ENCODE measurements at regions not wholly inside any gene's neighbourhood (a gene's known extent, or its start where the extent isn't known, plus 50 kb on each side); places are given as distances from the start of the nearest gene placed in this dataset.

DNA sequence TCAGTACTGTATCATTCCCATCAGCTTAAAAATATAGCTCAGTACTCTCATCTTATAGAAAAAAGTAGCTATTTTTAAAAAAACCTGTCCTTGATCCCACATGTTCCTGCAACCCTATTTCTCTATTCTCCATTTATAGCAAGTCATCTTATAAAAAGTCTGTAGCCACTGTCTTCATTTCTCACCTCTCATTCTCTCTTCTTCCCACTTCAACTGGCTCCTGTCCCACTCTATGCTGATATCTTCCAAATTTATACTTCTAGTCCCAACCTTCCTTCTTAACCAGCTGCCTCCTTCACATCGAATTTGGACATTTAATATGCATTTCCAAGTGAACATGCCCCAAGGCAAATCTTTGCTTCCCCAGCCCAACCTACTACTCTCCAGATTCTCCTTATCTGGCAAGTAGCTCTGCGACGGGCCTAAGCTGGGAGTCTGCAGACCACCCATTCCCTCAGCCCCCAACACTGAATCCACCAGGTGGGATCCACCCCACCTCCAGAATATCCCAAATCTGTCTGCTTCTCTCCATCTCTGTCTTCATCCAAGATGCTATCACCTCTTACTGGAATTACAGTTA lies 52.0 kb upstream of the TANC2 start:
- DNase-seq: no peak

DNA sequence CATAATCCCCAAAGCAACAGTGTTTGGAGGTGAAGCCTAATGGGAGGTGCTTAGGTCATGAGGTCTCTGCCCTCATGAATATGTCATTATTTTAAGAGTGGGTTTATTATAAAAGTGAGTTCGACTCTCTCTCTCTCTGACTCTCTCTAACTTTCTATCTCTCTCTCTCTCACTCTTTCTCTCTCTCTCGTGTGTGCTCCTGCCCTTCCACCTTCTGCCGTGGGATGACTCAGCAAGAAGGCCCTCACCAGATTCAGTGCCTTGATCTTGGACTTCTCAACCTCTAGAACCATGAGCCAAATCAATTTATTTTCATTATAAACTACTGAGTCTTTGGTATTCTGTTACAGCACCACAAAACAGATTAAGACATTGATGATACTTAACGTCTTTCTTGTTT lies 53.7 kb upstream of the TANC2 start:
- no peak for DNase-seq

DNA sequence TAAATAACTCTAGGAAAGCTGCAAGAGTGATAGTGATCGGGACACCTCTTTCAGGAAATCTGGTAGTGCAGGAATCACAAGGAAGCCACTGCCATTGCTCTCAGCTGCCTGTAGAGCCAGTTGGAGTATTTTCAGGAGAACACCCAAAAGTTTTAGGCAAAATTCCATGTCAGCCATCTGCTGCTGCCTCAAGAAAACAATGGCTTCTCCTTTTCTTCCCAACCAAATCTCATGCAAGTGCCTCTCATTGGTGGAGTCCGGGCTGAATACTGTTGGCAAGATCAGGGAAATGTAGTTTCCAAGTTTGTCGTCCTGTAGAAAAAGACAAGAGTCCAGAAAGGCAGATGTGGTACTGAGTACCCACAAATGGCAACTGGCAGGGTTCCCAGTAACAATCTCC lies 54.9 kb upstream of the TANC2 start:
- DNase-seq: no peak

DNA sequence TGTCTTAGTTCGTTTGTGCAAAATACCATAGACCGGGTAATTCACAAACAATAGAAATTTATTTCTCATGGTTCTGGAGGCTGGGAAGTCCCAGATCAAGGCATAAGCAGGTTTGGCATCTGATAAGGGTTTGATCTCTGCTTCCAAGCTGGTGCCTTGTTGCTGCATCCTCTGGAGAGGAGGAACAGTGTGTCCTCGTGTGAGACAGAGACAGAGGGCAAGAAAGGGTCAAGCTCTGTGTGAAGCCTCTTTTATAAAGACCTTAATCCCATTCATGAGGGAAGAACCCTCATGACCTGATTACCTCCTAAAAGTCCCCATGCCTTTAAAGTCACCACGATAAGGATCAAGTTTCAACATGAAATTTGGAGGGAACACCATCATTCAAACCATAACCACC lies 55.8 kb upstream of the TANC2 start:
- no peak for DNase-seq

DNA sequence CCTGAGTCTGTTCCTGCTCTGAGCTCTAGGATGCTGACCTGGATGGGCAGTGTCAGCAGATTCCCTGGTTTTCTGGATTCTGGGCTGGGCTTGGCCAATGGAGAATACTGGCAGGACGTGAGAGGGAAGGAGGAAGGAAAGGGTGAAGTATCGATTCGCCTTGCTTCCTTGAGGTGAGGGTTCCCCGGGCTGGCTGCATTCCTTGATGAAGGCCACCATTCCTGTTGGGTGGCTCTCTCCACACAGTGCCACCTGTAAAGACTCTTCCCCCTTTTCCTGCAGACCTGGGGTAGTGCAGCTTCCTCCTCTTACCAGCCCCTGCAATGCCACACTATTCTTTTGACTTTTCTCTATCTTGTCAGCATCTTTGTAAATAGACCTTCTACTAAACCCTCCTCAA lies 58.1 kb upstream of the TANC2 start:
- no peak for DNase-seq

DNA sequence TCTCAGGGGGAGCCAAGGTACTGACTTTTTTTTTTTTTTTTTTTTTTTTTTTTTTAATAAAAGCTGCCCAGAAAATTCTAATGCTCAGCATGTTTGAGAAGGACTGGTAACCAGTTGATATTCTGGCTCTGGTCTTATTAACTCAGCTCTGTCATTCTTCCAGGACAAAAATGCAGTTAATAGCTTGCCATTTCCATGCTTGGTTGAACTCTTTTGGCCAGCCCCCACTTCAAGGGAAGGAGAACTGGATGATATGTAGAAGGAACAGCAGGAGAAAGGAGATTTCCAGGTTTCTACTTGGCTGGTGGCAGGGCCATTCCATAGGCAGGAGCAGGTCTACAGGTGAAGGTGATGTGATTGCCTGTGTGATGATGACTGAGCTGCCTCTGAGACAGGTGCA lies 59.2 kb upstream of the TANC2 start:
- DNase-seq: no peak

DNA sequence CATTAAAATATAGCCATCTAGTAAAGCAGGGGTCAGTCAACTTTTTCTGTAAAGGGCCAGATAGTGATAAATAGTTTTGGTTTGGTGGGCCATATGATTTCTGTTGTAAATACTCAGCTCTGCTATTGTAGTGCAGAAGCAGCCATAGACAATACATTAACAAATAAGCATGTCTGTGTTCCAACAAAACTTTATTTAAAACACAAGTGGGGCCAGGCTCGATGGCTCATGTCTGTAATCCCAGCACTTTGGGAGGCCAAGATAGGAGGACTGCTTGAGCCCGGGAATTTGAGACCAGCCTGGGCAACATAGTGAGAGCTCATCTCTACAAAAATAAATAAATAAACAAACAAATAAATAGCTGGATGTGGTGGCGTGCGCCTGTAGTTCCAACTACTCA lies 60.8 kb upstream of the TANC2 start:
- DNase-seq: no peak

DNA sequence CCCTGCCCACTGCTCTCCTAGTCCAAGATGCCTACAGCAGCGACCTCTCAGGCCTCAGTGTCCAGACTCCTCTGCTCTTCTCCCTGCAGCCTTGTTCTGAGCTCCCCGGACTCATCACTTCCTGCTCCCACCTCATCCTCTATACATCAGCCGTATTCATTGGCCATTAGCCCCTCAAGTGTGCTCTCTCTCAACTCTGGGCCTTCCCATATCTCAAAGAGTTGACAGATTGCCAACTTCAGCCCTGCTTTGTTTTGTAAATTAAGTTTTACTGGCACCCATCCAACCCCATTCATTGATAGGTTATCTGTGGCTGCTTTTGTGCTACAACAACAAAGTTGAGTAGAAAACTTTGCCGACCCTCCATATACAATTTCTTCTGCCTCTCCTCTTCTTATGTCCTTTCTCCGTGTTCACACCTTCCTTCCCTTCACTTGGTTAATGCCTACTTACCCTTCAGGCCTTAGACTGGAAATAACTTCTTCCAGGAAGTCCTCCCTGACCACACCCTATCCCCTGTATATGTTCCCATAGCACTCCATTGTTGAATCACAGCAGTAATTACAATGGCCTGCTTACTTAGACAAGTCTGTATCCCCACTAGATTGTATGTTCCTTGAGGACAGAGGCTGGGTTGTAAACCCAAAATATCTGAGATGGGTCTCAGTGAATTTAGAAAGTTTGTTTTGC lies 63.4 kb upstream of the TANC2 start:
- DNase-seq: no peak

DNA sequence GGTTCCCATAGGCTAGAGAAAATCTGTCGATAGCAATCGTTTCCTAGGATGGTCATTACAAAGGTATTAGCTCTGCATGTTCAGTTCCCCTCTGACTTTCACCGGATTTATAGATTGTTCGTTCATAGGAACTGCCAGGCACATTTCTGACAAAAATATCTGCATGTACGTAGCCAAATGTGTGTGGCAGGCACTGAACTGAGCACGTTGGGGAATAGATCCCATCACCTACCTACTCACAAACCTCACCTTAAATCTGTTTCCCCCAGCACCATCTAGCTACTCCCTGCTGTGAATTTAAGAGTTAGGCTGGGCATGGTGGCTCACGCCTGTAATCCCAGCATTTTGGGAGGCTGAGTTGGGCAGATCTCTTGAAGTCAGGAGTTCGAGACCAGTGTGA lies 64.5 kb upstream of the TANC2 start:
- no peak for DNase-seq

DNA sequence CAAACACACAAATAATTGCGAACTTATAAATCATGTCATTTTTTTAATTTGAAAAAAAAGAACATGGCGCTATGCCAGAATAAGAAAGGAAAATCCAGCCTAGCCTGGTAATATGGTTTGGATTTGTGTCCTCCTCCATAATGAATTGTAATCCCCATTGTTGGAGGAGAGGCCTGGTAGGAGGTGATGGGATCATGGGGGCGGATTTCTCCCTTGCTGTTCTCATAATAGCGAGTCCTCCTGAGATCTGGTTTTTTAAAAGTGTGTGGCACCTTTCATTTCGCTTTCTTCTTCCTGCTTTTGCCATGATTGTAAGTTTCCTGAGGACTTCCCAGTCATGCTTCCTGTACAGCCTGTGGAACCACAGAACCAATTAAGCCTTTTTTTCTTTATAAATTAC lies 65.9 kb upstream of the TANC2 start:
- no peak for DNase-seq

DNA sequence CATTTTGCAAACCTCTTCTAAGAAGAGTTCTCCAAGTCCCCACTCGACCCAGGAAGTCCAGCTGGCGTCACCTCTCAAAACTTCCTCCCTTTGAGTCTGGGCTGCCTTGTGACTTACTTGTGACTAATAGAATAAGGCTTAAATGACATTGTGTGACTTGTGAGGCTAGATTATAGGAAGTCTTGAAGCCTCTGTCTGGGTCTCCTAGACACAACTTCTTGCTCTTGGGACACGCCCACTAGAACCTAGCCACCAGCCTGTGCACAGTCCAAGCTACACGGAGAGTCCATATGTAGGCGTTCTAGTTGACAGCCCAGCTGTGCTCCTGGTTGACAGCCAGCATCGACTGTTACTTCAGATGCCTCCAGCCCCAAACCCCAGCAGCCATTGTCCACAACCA lies 66.7 kb upstream of the TANC2 start:
- DNase-seq: peak; percentile 82

DNA sequence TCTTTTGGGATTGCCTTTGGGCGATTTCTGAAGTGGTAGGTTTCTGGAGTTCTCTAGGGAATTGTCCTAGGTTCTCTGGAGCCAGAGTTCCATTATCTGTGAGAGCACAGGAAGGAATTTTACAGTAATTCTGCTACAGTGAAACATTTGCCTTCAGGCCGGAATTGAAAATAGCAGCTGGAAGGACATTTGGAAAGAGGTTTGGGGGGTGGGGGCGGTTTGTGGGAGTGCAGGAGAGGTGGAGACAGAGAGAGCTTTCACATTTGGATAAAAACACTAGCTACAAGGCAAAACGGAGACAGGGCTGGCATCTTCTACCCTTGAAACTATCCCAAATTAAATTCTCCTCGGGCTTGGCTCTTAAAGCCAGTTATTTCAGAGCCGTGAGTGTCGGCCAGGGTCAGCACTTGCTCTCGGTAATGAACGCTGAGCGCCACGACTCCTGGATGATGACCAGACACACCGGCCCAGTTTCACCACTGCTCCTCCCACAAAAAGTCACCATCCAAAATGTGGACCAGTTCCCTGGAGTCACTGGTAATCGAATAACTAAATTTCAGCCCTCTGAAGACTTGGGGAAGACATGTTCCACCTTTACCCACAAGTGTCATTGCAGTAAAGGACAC lies 67.7 kb upstream of the TANC2 start:
- no peak for DNase-seq

DNA sequence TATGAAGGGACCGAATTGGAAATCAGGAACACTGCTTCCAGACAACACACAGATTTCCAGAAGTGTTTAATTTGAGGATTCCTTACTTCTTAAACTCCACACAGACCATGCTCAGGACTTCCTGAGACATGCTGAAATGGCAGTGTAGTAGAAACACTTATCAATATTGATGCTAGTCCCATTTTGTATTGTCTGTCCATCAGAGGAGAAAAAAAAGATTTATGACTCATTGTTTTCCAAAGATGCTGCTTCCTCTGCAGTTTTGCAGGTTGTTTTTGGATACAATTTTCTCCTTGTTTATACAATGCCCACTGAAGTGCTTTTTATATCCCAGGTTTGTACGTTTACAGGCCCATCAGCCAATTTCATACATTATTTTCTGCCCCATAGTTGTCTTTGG lies 68.3 kb upstream of the TANC2 start:
- DNase-seq: no peak

DNA sequence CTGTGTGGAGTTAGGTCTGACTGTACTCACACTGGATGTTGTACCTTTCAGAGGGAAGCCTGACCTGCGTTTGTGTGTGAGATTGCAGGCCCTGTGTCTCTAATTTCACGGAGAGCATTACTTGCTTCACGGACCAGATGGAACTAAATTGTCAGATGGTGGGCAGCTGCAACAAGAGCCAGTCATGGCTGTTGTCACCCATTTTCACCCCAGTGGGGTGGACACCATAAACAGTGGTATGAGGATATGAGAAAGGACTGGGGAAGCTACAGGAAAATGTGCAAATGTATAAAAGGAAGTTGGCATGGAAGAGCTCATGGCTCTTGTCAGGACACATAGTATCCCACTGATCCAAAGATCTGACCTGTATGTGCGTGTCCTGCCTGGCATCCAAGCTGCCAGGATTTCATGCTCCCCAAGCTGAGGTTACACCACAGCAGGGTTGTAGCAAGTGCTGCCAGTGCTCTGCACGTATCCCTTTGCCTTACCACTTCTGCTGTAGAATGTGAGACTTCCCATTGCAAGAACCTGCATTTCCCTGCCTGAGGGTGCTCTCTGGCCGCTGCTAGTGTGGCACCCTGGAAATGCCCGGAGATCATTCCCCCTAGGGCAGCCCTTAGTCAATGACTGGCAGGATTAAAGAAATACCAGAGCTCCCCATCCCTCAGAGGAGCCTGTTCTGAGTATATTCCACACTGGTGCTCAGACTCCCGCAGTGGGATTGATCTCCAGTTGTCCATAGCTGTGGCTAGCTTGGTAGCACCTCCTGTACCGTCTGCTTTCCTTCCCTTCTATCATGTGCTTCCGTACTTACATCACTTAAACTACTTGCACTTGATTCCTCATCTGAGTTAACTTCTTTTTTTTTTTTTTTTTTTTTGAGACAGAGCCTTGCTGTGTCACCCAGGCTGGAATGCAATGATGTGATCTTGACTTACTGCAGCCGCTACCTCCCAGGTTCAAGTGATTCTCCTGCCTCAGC lies 70.4 kb upstream of the TANC2 start:
- DNase-seq: peak; percentile 60

DNA sequence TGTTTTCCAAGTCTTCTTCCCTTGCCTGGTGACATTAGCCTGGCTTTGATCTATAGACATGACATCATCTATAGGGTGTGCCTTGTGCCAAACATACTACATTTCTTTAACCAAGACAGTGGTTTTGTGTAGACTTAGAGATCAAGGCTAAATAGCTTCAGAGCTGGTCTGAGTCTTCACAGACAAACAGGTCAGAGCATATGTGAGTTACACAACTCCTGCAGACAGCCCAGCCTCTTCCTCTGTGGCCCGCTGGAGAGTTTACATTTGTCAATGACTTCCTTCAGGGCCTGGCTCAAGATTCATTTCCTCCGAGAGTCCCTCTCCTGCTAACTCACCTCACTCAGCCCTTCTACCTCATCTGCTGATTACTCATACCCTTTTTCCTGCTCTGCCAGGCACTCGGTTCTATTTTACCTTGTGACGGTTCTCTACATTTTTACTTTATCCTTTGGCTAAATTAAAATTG lies 73.1 kb upstream of the TANC2 start:
- DNase-seq: peak; percentile 72

DNA sequence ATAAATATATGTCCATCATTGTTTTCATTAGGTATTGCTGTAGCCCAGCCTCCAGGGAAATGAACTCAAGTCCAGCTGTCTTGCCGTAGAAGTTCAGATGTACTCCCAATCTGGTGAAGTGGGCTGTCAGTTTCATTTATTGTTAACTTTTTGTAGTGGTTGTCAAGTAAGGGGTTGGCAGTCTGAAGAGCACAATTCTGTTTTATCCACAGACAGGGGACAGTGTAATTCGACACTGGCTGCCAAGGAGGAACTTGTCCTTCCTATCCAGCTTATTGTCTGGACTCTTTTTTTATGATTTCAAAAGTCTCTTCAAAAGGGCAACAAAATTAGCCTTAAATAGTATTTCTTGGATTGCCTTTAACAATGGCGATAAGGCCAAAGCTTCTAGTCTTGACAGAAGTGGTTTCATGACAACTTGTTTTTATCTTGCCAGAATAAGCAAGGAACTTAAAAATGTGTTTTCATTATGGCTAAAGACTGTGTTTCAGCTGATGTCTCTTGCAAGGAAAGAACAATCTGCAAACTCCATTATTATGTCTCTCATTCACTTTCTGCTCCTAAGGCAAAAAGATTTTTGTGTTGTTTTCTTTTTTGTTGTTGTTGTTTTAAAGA lies 73.9 kb upstream of the TANC2 start:
- DNase-seq: no peak

DNA sequence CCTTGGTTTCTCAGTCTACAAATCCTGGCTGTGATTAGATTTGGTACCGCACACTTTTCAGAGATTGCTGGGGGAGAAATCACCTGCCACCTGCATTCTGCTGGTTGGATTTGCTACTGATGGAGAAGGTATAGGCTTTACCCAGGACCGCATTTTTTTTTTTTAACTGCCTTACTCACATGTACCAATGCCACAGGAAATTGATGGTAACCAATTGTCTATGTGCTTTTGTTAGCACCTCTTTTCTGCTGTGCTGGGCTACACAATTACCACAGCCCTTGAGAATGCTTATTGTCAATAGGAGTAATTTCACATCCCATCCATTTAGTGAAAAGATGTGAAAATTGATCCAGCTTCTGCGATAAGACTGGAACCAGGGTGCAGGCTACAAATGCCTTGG lies 74.4 kb upstream of the TANC2 start:
- no peak for DNase-seq

DNA sequence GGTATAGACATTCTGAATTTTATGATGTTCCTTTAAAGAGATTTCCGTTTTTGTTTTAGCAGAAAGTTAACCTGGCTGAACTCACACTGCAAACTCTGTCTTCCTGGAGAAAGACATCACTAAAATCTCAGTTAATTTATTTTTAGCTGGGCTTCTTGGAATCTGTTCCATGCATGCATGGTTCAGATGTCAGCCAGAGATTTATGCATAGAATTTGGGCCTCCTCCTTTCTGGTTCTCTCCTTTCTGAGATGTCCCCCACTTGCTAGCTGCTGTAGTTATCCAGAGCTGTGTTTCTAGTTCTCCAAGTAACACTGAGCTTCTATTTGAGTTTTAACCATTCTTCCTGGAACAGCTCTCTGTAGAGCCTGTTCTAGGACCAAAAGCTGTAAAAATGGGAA lies 77.3 kb upstream of the TANC2 start:
- DNase-seq: no peak

DNA sequence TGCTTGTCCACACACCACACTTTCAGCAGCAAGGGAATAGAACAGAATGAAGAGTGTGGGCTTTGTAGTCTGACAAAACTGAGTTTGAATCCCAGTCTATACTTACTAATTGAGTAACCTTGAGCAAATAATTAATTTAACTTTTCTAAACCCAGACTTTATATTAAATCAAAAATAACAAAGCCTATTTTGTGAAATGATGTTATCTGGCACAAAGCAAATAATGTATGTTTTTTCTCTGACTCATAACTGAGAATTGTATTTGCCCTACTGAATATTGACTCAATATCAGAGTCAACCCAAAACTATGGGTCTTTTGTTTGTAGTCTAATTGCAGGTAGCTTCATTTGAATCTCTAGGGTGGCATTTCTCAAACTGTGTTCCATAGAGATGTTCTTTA lies 77.9 kb upstream of the TANC2 start:
- DNase-seq: no peak

DNA sequence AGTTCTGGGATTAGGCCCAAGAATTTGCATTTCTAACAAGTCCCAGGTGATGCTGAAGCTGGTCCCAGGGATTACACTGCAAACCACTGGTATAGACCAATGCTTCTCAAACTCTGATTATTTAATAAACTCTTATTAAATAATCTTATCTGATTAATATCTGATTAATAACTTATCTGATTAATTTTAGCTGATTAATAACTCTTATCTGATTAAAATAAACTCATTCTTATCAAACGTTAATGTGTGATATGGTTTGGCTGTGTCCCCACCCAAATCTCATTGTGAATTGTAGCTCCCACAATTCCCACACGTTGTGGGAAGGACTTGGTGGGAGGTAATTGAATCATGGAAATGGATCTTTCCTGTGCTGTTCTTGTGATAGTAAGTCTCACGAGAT lies 78.6 kb upstream of the TANC2 start:
- DNase-seq: no peak

DNA sequence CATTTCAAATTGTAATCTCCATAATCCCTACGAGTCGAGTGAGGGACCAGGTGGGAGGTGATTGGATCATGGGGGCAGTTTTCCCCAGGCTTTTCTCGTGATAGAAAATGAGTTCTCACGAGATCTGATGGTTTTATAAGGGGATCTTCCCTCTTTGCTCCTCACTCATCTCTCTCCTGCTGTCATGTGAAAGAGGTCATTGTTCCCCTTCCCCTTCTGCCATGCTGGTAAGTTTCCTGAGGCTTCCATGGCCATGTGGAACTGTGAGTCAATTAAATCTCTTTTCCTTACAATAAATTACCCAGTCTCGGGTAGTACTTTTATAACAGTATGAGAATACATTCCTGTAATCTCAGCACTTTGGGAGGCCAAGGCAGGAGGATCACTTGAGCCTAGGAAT lies 76.7 kb upstream of the MARCHF10 start:
- DNase-seq: peak; percentile 28

DNA sequence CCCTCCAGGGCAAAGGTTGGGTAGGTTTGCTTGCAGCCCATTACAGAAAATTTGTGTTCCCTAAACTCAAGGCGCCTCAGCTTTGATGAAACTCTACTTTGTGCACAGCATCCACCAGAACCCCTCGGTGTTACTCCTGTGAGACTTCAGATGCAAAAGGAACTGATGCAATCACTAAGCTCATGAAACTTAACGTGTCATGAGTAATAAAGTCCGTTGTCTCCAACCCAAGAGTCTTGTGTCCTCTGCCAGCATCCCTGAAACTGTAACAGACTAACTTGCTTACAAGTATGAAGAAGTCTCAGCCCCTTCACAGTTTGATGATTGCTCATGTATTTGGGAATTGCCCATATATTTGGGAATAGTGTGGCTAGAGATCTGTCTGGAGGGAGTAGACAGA lies 74.8 kb upstream of the MARCHF10 start:
- peak; percentile 66 for DNase-seq

DNA sequence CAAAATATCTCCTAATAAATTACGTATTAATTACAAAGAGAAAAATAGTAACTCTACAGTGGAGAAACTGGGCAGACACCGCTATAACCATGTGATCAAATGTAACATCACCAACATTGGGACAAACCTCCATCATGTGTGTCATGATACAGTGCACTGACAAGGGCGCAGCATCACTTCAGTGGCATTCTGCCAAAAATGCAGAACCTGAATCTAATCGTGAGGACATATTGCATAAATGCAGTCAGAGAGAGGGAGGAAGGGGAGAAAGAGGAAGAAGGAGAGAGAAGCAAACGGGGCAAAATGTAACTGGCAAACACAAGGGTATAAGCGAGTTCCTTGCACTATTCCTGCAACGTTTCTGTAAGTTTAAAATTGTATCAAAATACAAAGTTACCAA lies 74.2 kb upstream of the MARCHF10 start:
- peak; percentile 83 for DNase-seq
